DND-41 (cell line): ENCODE measurements at regions not wholly inside any gene's neighbourhood (a gene's known extent, or its start where the extent isn't known, plus 50 kb on each side); places are given as distances from the start of the nearest gene placed in this dataset.

ENCODE experiments used
- ATAC-seq: fragments of 200-7000 bp; cut with Tn5 transposase; 3 replicates; pipeline ENCODE4 v1.9.1; 2021; ENCODE audit warnings: low read depth; ENCODE audit not compliant: insufficient read depth
- DNase-seq: peaks from one replicate; pipeline ENCODE4 v3.0.0-alpha.2; 2020
- H2AFZ ChIP-seq: 2 replicates; pipeline ENCODE4 v1.6.0; 2012; ENCODE audit warnings: low read depth, low read length
- H3K27ac ChIP-seq: 2 replicates; pipeline ENCODE4 v1.5.1; 2012; ENCODE audit warnings: low read length, inconsistent platforms
- H3K27me3 ChIP-seq: fragments of 200-600 bp; sonication (generic); 2 replicates; pipeline ENCODE4 v1.6.0; 2012; ENCODE audit warnings: low read length, mild to moderate bottlenecking, inconsistent platforms; ENCODE audit not compliant: insufficient read depth, poor library complexity
- H3K36me3 ChIP-seq: 2 replicates; pipeline ENCODE4 v1.5.1; 2012; ENCODE audit warnings: low read length, inconsistent platforms; ENCODE audit not compliant: insufficient read depth
- H3K4me1 ChIP-seq: 2 replicates; pipeline ENCODE4 v1.5.1; 2012; ENCODE audit warnings: mild to moderate bottlenecking, low read length; ENCODE audit not compliant: insufficient read depth
- H3K4me2 ChIP-seq: 2 replicates; pipeline ENCODE4 v1.6.0; 2012; ENCODE audit warnings: mild to moderate bottlenecking, moderate library complexity, low read length, inconsistent platforms; ENCODE audit not compliant: insufficient read depth
- H3K4me3 ChIP-seq, 2 experiments: fragments of 200-600 bp in 1 of 2; shearing (Covaris generic) in 1 of 2; 2 replicates each; pipeline ENCODE4 v1.5.1; 2012 to 2016; ENCODE audit warnings: inconsistent platforms in 2 of 2, low read length in 2 of 2, mild to moderate bottlenecking in 2 of 2, low read depth in 1 of 2, moderate library complexity in 1 of 2
- H3K79me2 ChIP-seq: 2 replicates; pipeline ENCODE4 v1.6.0; 2012; ENCODE audit warnings: low read length, inconsistent platforms; ENCODE audit not compliant: insufficient read depth
- H3K9ac ChIP-seq: 2 replicates; pipeline ENCODE4 v1.6.0; 2012; ENCODE audit warnings: low read depth, mild to moderate bottlenecking, inconsistent platforms, low read length, moderate library complexity
- H3K9me3 ChIP-seq: 2 replicates; pipeline ENCODE4 v1.5.1; 2012; ENCODE audit warnings: low read length, moderate library complexity, mild to moderate bottlenecking, inconsistent platforms; ENCODE audit not compliant: insufficient read depth, severe bottlenecking
- H4K20me1 ChIP-seq: 2 replicates; pipeline ENCODE4 v1.6.0; 2012; ENCODE audit warnings: low read length; ENCODE audit not compliant: insufficient read depth
- EZH2 ChIP-seq: IDR thresholded peaks from 3 replicates; pipeline ENCODE4 v1.6.1; 2012; ENCODE audit warnings: borderline replicate concordance, low read depth, mild to moderate bottlenecking, moderate library complexity, low read length, inconsistent platforms; ENCODE audit not compliant: severe bottlenecking
- TF ChIP-seq, protein P1 (sequence below): IDR thresholded peaks from 2 replicates; pipeline ENCODE4 v1.5.1; 2012; ENCODE audit warnings: borderline replicate concordance, low read length, moderate library complexity, mild to moderate bottlenecking; ENCODE audit not compliant: poor library complexity, severe bottlenecking; ENCODE audit errors: extremely low read depth

DNA sequence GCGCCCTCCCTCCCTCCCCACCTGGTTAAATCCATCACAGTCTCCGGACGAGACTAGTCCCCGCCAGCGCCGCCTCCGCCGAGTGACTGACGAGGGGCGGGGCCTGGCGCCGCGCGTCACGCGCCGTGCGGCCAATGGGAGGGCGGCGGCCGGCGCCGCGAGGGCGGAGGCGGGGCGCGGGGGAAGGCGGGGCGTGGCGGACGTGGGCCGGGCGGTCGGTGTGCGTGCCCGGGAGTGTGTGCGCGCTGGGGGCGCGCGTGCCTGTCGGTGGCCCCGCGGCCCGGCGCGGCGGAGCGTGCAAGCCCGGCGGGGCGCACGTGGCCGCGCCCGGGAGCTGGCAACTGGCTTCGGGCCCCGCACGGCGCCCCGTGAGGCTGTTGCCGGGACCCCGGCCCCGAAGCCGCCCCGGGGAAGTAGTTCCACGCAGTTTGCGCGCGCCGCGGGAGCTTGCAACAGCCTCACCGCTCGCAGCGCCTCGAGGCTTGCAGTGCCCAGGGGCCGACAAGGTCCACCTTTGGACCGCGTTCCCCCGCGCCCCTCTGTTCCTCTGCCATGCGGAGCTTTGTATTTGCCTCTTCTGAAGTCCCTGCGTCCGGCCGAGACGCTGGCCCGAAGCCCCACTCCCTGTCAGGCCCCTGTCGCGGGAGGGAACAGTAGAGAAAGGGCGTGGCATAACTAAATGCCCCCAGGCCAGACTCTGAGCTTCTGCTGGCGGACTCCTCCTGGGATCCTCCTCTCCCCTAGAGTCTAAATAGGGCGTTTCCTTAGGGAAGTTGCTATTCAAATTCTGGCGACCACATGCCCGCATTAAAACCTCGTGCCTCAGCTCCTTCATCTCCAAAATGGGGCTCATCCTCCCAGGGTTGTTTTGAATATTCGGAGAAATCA lies 400.9 kb downstream of the SHQ1 start:
- peak; percentile 81 for ATAC-seq
- Histone ChIP-seq H3K27ac (peak overlapping the region; percentile 40), H2AFZ (peak overlapping the region; percentile 97)

DNA sequence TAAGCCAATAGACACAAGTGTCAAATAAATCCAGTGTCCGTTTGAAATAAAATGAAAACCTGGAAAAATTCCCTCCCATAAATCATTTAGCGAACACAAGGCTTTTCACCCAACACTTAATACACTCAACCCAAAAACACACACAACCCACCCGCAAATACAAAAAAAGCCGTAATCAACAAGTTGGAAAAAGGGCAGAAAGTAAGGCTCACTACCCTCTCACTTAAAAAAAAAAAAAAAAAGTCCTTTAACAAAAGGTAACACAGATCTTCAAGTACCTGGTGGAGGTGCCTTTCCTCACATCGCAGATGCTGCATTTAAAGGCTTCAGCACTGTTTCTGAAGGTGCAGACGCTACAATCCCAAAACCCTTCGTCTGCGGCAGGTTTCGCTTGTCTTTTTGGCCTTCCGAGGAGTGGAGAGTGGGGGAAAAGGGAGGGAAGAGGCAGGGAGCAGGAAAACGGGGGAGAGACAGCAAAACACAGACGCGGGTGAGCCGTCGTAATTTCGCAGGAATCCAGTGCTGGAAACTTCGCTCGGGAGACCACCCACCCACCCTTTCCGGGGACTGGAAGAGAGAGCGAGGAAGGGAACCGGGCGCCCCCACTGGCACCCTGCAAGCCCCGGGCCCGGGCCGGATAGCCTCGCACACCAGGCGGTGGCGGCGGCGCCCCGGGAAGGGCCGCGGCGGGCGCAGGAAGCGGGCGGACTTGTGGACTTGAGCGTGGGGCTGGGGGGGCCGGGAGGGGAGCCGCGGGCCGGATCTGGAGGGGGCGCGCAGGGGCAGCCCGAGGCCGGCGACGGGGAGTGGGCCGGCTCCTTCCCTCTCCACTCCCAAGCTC lies 401.8 kb downstream of the SHQ1 start, which contains the start of gene RYBP:
Gene RYBP (minus strand): TSS at position 404 of the 841 bp plus-strand sequence.
- peak within 1 kb of the TSS; percentile 60 for H3K9ac ChIP-seq
- H3K4me1 ChIP-seq: peaks cover 44% of the 10 kb centered on the region
- peak within 1 kb of the TSS; percentile 79 for H3K4me2 ChIP-seq
- ATAC-seq (peak; percentile 64), DNase-seq (no peak)
- H3K9me3 ChIP-seq: no peaks in the 10 kb centered on the region
- H4K20me1 ChIP-seq: peaks cover 40% of the 10 kb centered on the region; the same call in 1 of the 2 replicates
- H3K27ac ChIP-seq: peak within 1 kb of the TSS; percentile 71
- no peaks in the 10 kb centered on the region for H3K36me3 ChIP-seq
- TF ChIP-seq EZH2: no peak
- TF ChIP-seq, protein P1, sequence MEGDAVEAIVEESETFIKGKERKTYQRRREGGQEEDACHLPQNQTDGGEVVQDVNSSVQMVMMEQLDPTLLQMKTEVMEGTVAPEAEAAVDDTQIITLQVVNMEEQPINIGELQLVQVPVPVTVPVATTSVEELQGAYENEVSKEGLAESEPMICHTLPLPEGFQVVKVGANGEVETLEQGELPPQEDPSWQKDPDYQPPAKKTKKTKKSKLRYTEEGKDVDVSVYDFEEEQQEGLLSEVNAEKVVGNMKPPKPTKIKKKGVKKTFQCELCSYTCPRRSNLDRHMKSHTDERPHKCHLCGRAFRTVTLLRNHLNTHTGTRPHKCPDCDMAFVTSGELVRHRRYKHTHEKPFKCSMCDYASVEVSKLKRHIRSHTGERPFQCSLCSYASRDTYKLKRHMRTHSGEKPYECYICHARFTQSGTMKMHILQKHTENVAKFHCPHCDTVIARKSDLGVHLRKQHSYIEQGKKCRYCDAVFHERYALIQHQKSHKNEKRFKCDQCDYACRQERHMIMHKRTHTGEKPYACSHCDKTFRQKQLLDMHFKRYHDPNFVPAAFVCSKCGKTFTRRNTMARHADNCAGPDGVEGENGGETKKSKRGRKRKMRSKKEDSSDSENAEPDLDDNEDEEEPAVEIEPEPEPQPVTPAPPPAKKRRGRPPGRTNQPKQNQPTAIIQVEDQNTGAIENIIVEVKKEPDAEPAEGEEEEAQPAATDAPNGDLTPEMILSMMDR: peak; percentile 9
- peaks cover 54% of the 10 kb centered on the region for H3K79me2 ChIP-seq
- peak within 1 kb of the TSS; percentile 97 for H2AFZ ChIP-seq
- peaks cover 2% of the 10 kb centered on the region for H3K27me3 ChIP-seq
- H3K4me3 ChIP-seq: peak within 1 kb of the TSS; percentile 53 to 78

More for the DNA sequence above, 400.9 kb downstream of the SHQ1 start:
- Histone ChIP-seq H3K4me1 (peaks cover 44% of the 10 kb centered on the region), H3K9me3 (no peaks in the 10 kb centered on the region), H3K4me3 (peak overlapping the region; percentile 53 to 78; a peak in 3 of 4 replicates), H3K36me3 (no peaks in the 10 kb centered on the region), H3K27me3 (peaks cover 5% of the 10 kb centered on the region), H3K9ac (peak overlapping the region; percentile 60), H3K79me2 (peaks cover 45% of the 10 kb centered on the region), H4K20me1 (peaks cover 35% of the 10 kb centered on the region; the same call in 1 of the 2 replicates), H3K4me2 (peak overlapping the region; percentile 79)
- peak; percentile 91 for DNase-seq
- TF ChIP-seq, protein P1: no peak
- no peak for TF ChIP-seq EZH2

DNA sequence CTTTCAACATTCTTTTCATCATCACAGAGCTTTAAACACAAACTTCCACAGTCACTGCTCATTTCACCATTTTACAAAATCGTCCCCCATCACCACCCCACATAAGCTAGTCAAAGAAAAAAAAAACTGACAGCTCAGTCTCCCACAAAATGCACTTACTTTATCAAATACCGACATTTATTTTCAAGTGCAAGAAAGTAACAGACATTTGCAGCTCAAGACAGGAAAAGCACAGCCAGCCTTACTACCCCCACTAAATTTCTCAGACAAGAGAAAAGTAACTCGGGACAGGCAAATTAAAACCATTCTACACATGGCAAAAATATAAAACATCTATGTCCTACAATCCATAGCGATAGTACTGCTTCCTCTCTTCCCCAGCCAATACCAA lies 402.4 kb downstream of the SHQ1 start:
- Histone ChIP-seq H2AFZ (no peak overlapping the region), H3K4me1 (peaks cover 44% of the 10 kb centered on the region), H3K9me3 (no peaks in the 10 kb centered on the region), H4K20me1 (peaks cover 46% of the 10 kb centered on the region; the same call in 1 of the 2 replicates), H3K36me3 (0 out of 2 replicates have a peak, but pooled peaks cover 2% of the 10 kb centered on the region), H3K9ac (peak overlapping the region; percentile 60), H3K4me2 (peak overlapping the region; percentile 76), H3K79me2 (peaks cover 60% of the 10 kb centered on the region), H3K4me3 (peak overlapping the region; percentile 53 to 78; a peak in 3 of 4 replicates), H3K27me3 (no peaks in the 10 kb centered on the region), H3K27ac (peak overlapping the region; percentile 71; the same call in 1 of the 2 replicates)
- no peak for ATAC-seq
- no peak for DNase-seq
- no peak for TF ChIP-seq EZH2
- TF ChIP-seq, protein P1: no peak
